ENCODE measurements at regions not wholly inside any gene's neighbourhood (a gene's known extent, or its start where the extent isn't known, plus 50 kb on each side); places are given as distances from the start of the nearest gene placed in this dataset.
"Not testable (repeated sequence)": the region's sequence is repeated elsewhere in the genome, so short reads cannot be mapped to it uniquely, and the experiment has no call there.

GRCh38 chr7:156036153-156036552 lies 223.9 kb upstream of the SHH start:
- DNase-seq (ENCODE audit: low read depth in 2 of 2): no peak

GRCh38 chr7:156035387-156035786 lies 223.1 kb upstream of the SHH start:
- not testable (repeated sequence) for DNase-seq (ENCODE audit: low read depth in 2 of 2)

GRCh38 chr7:156034397-156034796 lies 222.1 kb upstream of the SHH start:
- no peak for DNase-seq (ENCODE audit: low read depth in 2 of 2)

GRCh38 chr7:156032973-156033372 lies 220.7 kb upstream of the SHH start:
- no peak for DNase-seq (ENCODE audit: low read depth in 2 of 2)

DNA sequence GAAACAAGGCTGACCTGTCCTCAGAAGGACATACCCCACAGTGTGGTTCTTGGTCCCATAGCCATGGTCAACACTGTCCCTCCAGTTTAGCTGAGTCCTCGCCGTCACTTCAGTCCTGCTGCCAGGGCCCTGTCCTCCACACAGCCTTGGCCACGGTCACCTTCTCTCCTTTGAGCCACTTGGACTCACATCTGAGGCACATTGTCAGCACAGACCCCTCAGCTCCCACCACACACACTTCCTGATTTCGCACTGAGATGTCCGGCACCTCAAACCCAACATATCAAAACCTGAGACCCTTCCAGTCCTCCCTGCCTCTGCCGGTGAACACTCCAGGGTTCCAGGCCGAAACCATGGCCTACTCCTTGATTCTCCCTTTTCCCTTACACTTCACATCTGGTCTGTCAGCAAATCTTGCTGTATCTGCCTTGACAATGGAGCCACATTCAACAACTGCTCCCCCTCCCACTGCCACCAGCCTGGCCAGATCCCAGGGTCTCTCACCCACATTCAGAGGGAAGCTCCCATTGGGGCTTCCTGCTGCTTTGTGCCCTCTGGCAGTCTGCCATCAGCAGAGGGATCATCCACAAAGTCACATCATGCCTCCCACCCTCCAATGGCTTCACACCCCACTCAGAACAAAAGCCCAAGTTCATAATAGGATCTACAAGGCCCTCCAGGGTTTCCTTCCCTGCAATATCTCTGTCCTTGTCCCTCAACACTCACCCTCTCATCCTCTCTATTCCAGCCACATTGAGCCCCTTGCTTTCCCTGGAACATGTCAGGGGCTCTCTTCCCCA lies 219.6 kb upstream of the SHH start:
- no peak for DNase-seq (ENCODE audit: low read depth in 2 of 2)

DNA sequence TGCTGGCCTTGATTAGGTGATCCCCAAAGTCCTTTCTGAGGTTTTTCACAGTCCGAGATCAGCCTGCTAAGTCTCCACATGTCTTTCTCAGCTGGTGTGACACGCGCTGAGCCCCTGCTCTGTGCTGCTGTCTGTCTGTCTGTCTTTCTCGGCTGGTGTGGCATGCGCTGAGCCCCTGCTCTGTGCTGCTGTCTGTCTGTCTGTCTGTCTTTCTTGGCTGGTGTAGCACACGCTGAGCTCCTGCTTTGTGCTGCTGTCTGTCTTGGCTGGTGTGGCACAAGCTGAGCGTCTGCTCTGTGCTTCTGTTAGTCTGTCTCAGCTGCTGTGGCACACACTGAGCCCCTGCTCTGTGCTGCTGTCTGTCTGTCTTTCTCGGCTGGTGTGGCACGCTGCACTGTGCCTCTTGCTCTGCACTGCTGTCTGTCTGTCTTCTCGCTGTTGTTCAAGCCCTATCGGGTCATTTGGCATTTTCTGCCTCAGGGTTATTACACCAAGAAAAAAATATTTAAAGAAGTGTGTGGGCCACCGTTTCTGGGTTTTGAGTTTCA lies 217.3 kb upstream of the SHH start:
- no peak for DNase-seq (ENCODE audit: low read depth in 2 of 2)

- no peak for DNase-seq (ENCODE audit: low read depth in 2 of 2)
Observed at GRCh38 chr7:156028521-156028920, 216.3 kb upstream of the SHH start.

- no peak for DNase-seq (ENCODE audit: low read depth in 2 of 2)
Observed at GRCh38 chr7:156027821-156028220, 215.6 kb upstream of the SHH start.

DNA sequence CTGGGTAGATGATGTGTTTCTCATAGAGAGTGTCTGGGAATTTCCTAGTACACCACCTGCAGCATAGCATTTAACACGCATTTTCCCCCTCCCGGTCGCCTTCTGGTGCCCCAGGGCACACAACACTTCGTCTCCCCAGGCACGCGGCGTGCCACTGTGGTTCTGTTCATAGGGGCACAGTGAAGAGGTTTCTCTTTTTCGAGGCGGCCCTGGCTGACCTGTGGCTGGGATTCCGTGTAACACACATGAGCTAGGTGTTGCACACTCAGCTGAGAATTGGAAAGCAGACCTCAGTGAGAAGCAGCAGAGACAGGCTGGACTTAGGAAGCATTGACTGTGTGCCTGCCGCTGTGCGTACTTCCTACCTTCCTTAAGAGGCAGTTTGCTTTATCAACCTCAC lies 214.3 kb upstream of the SHH start:
- DNase-seq (ENCODE audit: low read depth in 2 of 2): no peak

- DNase-seq (ENCODE audit: low read depth in 2 of 2): no peak
Observed at GRCh38 chr7:156026076-156026600, 213.9 kb upstream of the SHH start.

DNA sequence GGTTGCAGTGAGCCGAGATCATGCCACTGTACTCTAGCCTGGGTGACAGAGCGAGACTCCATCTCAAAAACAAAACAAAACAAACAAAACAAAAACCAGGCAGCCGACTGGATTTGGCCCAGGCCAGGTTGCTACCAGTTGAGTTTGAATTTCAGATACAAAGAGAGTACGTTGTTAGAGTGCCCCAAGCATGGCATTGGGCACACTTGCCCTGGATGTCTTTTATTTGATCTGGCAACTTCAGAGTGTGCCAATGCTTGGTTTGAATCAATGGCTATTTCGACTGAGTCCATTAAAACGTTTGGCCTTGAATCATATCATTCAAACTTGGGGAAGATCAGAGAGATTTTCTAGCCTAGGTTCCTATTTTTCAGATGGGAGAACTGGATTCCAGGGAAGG lies 213.4 kb upstream of the SHH start:
- no peak for DNase-seq (ENCODE audit: low read depth in 2 of 2)

DNA sequence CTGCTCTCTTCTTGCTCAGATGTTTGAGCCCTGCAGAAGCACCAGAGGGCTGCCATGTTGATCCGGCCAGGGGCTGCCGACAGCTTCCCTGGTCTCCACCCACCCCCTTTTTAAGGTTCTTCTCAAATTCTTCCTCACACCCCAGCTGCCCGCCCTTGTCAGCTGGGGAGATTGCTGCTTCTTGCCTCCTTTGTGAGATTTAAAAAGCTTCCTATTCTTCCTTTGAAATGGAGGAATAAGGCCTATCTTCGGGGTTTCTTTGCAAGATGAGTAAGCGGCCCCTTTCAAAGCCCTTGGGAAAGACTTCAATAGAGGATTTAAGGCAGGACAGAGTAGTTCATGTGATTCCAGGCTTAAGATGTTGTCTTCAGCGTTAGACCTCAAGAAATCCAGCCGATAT lies 211.9 kb upstream of the SHH start:
- no peak for DNase-seq (ENCODE audit: low read depth in 2 of 2)

DNA sequence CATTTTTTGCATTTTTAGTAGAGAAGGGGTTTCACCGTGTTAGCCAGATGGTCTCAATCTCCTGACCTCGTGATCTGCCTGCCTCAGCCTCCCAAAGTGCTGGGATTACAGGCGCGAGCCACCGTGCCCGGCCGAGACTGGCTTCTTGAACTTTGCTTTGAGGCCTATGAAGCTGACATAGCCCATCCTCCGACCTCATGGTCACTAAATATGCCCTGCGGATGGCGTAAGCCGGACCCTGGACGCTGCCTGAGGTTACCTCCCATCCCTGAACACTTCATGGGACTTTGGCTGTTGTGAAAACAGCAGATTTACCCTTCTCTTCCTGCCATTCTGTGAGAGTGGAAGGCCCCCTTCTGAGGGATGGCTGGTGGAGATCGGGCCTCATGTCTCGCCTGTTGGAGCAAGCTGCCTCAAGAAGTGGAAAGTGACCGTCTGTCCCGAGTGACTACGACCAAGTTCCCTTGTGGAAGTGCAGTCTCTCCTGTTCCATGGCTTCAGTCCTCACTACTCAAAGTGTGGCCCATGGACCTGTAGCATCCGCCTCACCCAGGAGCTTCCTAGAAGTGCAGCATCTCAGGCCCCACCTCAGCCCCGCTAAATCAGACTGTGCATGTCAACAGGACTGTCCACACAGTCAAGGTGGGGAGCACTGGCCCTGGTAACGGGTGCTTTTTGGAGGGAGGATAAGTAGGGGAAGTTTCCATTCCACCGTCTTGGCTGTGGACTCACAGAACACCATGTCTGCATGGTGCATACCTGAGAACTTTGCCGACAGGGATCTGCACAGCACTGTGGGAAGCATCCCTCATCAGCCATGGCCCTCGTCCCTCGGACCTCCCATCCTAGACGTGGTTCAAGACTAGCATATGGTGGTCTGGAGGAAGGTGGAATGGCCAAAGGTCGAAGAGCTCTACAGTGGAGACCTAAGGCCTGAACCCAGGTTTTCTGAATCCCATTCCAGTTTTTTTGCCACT lies 210.5 kb upstream of the SHH start:
- DNase-seq (ENCODE audit: low read depth in 2 of 2): no peak

GRCh38 chr7:156021471-156021870 lies 209.2 kb upstream of the SHH start:
- DNase-seq (ENCODE audit: low read depth in 2 of 2): no peak

- DNase-seq (ENCODE audit: low read depth in 2 of 2): no peak
Observed at GRCh38 chr7:156020566-156020965, 208.3 kb upstream of the SHH start.

DNA sequence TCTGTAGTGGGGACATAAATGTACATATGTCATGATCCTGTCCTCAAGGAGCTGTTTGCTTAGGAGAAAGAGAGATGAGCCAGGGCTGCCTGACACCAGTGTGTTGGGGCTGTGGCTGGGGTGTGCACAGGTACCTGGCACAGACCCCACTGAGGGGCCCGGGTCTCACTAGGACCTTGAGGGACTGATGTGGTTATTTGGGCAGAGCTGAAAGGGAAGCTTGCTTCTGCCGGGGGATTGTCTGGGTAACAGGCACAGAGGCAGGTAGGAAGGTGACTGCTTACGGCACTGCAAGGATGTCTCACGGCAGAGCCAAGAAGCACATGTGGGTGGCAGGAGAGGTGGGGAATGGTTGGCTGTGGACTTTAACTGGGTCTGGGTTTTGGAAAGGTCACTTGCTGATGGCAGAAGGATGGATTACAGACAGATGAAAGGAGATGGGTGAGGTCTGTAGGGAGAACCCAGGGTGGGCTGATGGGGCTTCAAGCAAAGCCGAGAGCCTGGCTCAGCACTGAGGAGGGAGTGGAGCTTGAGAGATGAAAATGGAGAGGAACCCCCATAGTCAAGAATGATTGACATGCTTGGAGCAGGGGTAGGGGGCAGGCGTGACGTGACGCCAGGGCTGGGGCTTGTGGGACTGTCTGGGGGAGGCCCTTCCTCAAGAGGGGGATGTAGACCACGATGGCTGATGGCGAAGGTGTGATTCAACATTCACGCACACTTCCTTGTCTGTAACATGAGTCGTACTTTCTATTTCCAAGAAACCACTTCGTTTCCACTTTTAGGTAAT lies 207.7 kb upstream of the SHH start:
- DNase-seq (ENCODE audit: low read depth in 2 of 2): no peak

- no peak for DNase-seq (ENCODE audit: low read depth in 2 of 2)
Observed at GRCh38 chr7:156019308-156019707, 207.0 kb upstream of the SHH start.

DNA sequence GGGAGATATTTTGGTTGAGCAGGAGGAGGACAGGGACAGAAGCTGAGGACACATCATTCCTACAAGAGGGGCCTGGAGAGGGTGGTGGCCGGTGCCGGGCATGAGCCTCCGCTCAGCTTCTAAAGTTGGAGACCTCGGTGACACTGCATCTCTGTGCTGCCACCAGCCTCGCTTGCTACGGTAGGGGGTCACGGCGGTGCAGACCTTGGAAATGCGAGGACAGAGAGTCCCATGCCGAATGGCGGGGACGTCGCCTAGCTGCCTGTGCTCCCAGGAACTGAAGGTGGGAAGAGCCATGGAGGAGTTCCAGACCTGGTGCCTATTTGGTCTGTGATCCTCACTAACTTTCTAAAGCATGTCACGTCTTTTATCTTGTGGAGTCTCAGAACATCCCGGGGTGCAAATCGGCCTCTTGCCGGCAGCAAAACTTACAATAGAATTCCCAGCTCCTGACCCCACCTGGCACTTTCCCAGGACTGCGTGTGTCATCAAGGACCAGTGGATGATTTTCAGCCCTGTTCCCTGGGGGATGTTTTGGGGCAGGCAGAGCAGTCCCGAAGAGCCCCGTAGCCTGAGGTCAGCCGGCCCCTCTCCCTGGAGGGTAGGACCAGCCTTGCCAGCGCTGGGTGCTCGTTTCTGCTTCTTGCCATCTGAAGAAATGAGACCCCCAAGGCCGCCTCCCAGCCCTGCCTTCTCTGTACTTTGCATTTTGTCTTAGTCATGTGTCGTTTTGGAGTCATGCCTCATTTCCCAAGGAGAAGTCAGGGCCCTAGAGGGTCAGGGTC lies 205.8 kb upstream of the SHH start:
- DNase-seq (ENCODE audit: low read depth in 2 of 2): no peak

DNA sequence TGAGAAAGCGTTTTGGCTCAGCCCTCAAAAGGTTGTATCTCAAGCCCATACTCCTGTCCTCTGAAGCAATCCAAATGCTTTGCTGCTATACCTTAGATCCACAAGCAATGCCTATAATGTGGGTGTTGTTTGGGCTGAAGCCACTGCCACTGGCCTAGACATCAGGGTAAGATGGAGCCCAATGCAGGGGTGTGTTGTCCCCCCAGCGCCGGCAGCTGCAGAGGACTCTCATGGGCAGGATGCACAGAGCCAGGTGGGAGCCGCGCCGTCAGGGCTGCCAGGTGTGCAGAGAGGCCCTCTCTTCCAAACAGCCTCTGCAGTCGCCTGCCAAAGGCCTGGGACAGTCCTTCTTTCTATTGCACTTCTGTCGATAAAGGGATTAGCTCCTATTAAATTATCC lies 205.2 kb upstream of the SHH start:
- no peak for DNase-seq (ENCODE audit: low read depth in 2 of 2)

- DNase-seq (ENCODE audit: low read depth in 2 of 2): no peak
Observed at GRCh38 chr7:156015237-156016020, 203.2 kb upstream of the SHH start.

Measured in stimulated activated CD4-positive, alpha-beta T cell treated with anti-CD3 and anti-CD28 coated beads, Interleukin-4, amount 100 ng/mL, for 48 hours (primary cell).